ENCODE measurements at regions not wholly inside any gene's neighbourhood (a gene's known extent, or its start where the extent isn't known, plus 50 kb on each side); places are given as distances from the start of the nearest gene placed in this dataset.

DNA sequence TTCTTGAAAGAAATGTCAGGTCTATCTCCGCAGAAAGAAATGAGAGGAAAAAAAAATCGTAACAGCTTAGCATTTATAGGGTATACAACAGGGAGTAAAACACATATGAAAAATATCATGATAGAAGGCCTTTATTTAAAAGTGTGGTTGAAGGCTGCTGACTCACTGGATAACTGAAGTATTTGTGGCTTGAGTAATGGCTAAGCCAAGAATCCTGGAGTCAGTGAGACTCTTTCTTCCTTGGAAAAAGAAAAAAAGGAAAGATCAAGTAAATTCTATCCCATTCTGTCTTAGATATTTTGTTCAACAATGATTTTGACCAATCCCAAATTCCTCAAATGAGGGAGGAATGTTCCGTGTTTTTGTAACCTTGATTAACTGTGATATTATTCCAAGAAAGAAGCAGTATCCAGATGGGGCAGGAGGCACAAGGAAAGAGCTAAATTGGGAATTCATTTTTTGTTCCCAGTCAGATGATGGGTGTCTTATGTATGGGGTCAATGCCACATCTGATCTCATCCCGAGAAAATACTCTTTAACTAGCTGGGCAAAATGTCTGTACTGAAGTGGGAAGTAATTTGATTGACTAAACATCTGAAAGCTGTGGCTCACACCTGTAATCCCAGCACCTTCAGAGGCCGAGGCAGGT lies 64.3 kb upstream of the MYO10 start:
- H3K4me1 Mint-ChIP-seq = no peaks in the 10 kb centered on the region
- H3K4me3 Mint-ChIP-seq = no peak overlapping the region
- Histone ChIP-seq H3K4me3 (ENCODE audit: control insufficient read depth in 1 of 2, extremely low read depth in 1 of 2, low read length in 1 of 2) (no peak overlapping the region), H3K9me3 (no peaks in the 10 kb centered on the region), H3K4me1 (ENCODE audit: control insufficient read depth in 1 of 2, extremely low read depth in 1 of 2, insufficient read depth in 2 of 2, low read length in 2 of 2) (no peaks in the 10 kb centered on the region), H3K36me3 (ENCODE audit: control insufficient read depth in 2 of 2, extremely low read depth in 1 of 2, insufficient read depth in 1 of 2, low read length in 1 of 2) (no peaks in the 10 kb centered on the region), H3K27me3 (replicated peaks in 1 of 2; ENCODE audit: control insufficient read depth in 2 of 2, extremely low read depth in 1 of 2, insufficient read depth in 2 of 2, low read length in 1 of 2) (peaks cover 0 to 2% of the 10 kb centered on the region in 2 experiments), H3K27ac (ENCODE audit: low read length) (no peak overlapping the region)
- ChIA-PET POLR2A (no interaction called here), CTCF (no interaction called here)
- H3K36me3 Mint-ChIP-seq = no peaks in the 10 kb centered on the region
- H3K27me3 Mint-ChIP-seq = peaks cover 0 to under 1% of the 10 kb centered on the region in 2 donors
- peaks cover 0 to 9% (median 0%) of the 10 kb centered on the region in 3 donors for H3K9me3 Mint-ChIP-seq
- ATAC-seq (replicated peaks in 1 of 4) (no peak), DNase-seq (no peak)
- WGBS (ENCODE audit: insufficient coverage) = no CpG with 5 or more reads among the region's 5 CpGs
- no peak overlapping the region for H3K27ac Mint-ChIP-seq

- no peak overlapping the region for H3K4me3 Mint-ChIP-seq
- no peak overlapping the region for H3K27ac Mint-ChIP-seq
- H3K27me3 ChIP-seq (replicated peaks in 1 of 2; ENCODE audit: control insufficient read depth in 2 of 2, extremely low read depth in 1 of 2, insufficient read depth in 2 of 2, low read length in 1 of 2) = peaks cover 0 to 2% of the 10 kb centered on the region in 2 experiments
- CTCF ChIA-PET = no interaction called here
- no peaks in the 10 kb centered on the region for H3K4me1 ChIP-seq (ENCODE audit: control insufficient read depth in 1 of 2, extremely low read depth in 1 of 2, insufficient read depth in 2 of 2, low read length in 2 of 2)
- ATAC-seq (replicated peaks in 1 of 4) (no peak), DNase-seq (no peak)
- H3K27ac ChIP-seq (ENCODE audit: low read length) = no peak overlapping the region
- no peak overlapping the region for H3K4me3 ChIP-seq (ENCODE audit: control insufficient read depth in 1 of 2, extremely low read depth in 1 of 2, low read length in 1 of 2)
- no peaks in the 10 kb centered on the region for H3K27me3 Mint-ChIP-seq
- no peaks in the 10 kb centered on the region for H3K36me3 ChIP-seq (ENCODE audit: control insufficient read depth in 2 of 2, extremely low read depth in 1 of 2, insufficient read depth in 1 of 2, low read length in 1 of 2)
- no CpG with 5 or more reads among the region's 3 CpGs for WGBS (ENCODE audit: insufficient coverage)
- H3K9me3 ChIP-seq = no peaks in the 10 kb centered on the region
- POLR2A ChIA-PET = no interaction called here
- H3K36me3 Mint-ChIP-seq = no peaks in the 10 kb centered on the region
- H3K9me3 Mint-ChIP-seq = peaks cover 0 to 9% (median 0%) of the 10 kb centered on the region in 3 donors
- H3K4me1 Mint-ChIP-seq = no peaks in the 10 kb centered on the region
Measured at GRCh38 chr5:17001428-17001827, 65.3 kb upstream of the MYO10 start.

DNA sequence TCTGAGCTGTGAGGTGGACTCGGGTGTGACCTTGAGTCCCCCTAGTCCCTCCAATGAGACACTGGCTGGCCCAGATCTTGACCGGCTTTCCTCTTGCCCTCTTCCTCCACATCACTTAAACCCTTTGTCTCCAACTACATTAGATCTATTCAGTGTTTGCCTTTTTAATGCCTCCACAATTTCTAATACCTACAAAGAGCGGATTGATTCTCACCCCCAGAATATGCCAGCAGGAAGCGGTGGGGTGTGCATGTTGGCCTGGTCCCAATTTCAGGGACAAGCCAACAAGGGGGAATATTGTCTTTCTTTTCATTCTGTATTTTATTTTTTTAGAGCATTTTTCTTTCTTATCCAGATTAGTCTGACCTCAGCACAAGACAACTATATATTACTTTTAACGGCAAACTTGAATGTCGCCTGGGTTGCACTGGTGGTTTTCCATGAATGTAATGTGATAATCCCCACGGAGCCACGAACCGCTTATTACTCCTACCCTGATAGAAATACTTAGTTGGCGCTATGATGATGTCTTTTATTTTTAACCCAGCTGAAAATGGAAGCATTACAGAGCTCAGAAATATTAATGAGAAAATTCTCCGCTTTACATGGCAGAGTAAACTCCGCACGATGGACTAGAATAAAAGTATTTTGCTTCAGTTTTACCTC lies 68.5 kb upstream of the MYO10 start:
- Mint-ChIP-seq H3K9me3 (peaks cover 0 to 13% (median 0%) of the 10 kb centered on the region in 3 donors), H3K36me3 (no peaks in the 10 kb centered on the region), H3K27me3 (no peaks in the 10 kb centered on the region), H3K4me3 (no peak overlapping the region), H3K4me1 (no peaks in the 10 kb centered on the region), H3K27ac (no peak overlapping the region)
- 100% methylated on average over 1 of the region's 13 CpGs for WGBS (ENCODE audit: insufficient coverage)
- H3K4me1 ChIP-seq (ENCODE audit: control insufficient read depth in 1 of 2, extremely low read depth in 1 of 2, insufficient read depth in 2 of 2, low read length in 2 of 2) = no peaks in the 10 kb centered on the region
- POLR2A ChIA-PET = no interaction called here
- H3K27ac ChIP-seq (ENCODE audit: low read length) = no peak overlapping the region
- CTCF ChIA-PET = no interaction called here
- DNase-seq (no peak), ATAC-seq (replicated peaks in 1 of 4) (no peak)
- H3K27me3 ChIP-seq (replicated peaks in 1 of 2; ENCODE audit: control insufficient read depth in 2 of 2, extremely low read depth in 1 of 2, insufficient read depth in 2 of 2, low read length in 1 of 2) = no peaks in the 10 kb centered on the region
- no peaks in the 10 kb centered on the region for H3K36me3 ChIP-seq (ENCODE audit: control insufficient read depth in 2 of 2, extremely low read depth in 1 of 2, insufficient read depth in 1 of 2, low read length in 1 of 2)
- H3K9me3 ChIP-seq = no peaks in the 10 kb centered on the region
- no peak overlapping the region for H3K4me3 ChIP-seq (ENCODE audit: control insufficient read depth in 1 of 2, extremely low read depth in 1 of 2, low read length in 1 of 2)

GRCh38 chr5:17005107-17005828 lies 69.2 kb upstream of the MYO10 start:
- WGBS (ENCODE audit: insufficient coverage) = no CpG with 5 or more reads among the region's 10 CpGs

DNA sequence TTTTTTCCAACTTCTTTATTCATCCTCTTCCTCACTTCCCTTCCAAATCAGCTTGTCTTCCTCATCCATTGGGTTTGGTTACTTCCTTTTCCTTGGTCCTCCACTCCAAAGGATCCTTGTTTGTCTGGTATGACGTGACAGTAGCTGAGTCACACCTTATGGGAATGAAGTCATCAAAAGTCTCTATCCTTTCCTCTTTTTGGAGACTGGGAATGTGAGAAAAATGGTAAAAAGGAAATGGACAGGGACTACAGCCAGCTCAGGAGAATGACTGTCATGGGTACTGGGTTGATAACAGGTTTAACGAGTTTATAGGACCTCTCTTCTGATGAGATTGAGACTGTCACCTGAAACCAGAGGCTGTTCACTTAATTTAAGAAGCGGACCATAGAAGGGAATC lies 76.2 kb upstream of the MYO10 start:
- ATAC-seq (replicated peaks in 1 of 4) (no peak), DNase-seq (no peak)
- no peak overlapping the region for H3K4me3 ChIP-seq (ENCODE audit: control insufficient read depth in 1 of 2, extremely low read depth in 1 of 2, low read length in 1 of 2)
- no peaks in the 10 kb centered on the region for H3K4me1 ChIP-seq (ENCODE audit: control insufficient read depth in 1 of 2, extremely low read depth in 1 of 2, insufficient read depth in 2 of 2, low read length in 2 of 2)
- H3K36me3 ChIP-seq (ENCODE audit: control insufficient read depth in 2 of 2, extremely low read depth in 1 of 2, insufficient read depth in 1 of 2, low read length in 1 of 2) = no peaks in the 10 kb centered on the region
- H3K27me3 Mint-ChIP-seq = no peaks in the 10 kb centered on the region
- 85% methylated on average over 2 of the region's 3 CpGs for WGBS (ENCODE audit: insufficient coverage)
- ChIA-PET CTCF (interaction anchor here in 1 of 2 donors (0.7 kb wide), 1 partner anchor 1096 kb away, joined by 6 read pairs; no protein-coding TSS in a partner anchor), POLR2A (no interaction called here)
- no peaks in the 10 kb centered on the region for H3K4me1 Mint-ChIP-seq
- H3K9me3 ChIP-seq = no peaks in the 10 kb centered on the region
- no peak overlapping the region for H3K27ac Mint-ChIP-seq
- H3K27me3 ChIP-seq (replicated peaks in 1 of 2; ENCODE audit: control insufficient read depth in 2 of 2, extremely low read depth in 1 of 2, insufficient read depth in 2 of 2, low read length in 1 of 2) = peaks cover 0 to 4% of the 10 kb centered on the region in 2 experiments
- no peak overlapping the region for H3K27ac ChIP-seq (ENCODE audit: low read length)
- no peak overlapping the region for H3K4me3 Mint-ChIP-seq
- no peaks in the 10 kb centered on the region for H3K36me3 Mint-ChIP-seq
- H3K9me3 Mint-ChIP-seq = peaks cover 0 to 8% (median 0%) of the 10 kb centered on the region in 3 donors

More at GRCh38 chr5:17005107-17005828, 69.2 kb upstream of the MYO10 start:
- no peaks in the 10 kb centered on the region for H3K27me3 Mint-ChIP-seq
- H3K4me3 ChIP-seq (ENCODE audit: control insufficient read depth in 1 of 2, extremely low read depth in 1 of 2, low read length in 1 of 2) = no peak overlapping the region
- ChIA-PET CTCF (no interaction called here), POLR2A (no interaction called here)
- H3K27ac Mint-ChIP-seq = no peak overlapping the region
- H3K27ac ChIP-seq (ENCODE audit: low read length) = no peak overlapping the region
- ATAC-seq (replicated peaks in 1 of 4) (no peak), DNase-seq (no peak)
- no peaks in the 10 kb centered on the region for H3K4me1 ChIP-seq (ENCODE audit: control insufficient read depth in 1 of 2, extremely low read depth in 1 of 2, insufficient read depth in 2 of 2, low read length in 2 of 2)
- no peaks in the 10 kb centered on the region for H3K36me3 ChIP-seq (ENCODE audit: control insufficient read depth in 2 of 2, extremely low read depth in 1 of 2, insufficient read depth in 1 of 2, low read length in 1 of 2)
- H3K4me1 Mint-ChIP-seq = no peaks in the 10 kb centered on the region
- no peaks in the 10 kb centered on the region for H3K9me3 ChIP-seq
- H3K9me3 Mint-ChIP-seq = peaks cover 0 to 11% (median 0%) of the 10 kb centered on the region in 3 donors
- no peak overlapping the region for H3K4me3 Mint-ChIP-seq
- H3K27me3 ChIP-seq (replicated peaks in 1 of 2; ENCODE audit: control insufficient read depth in 2 of 2, extremely low read depth in 1 of 2, insufficient read depth in 2 of 2, low read length in 1 of 2) = no peaks in the 10 kb centered on the region
- H3K36me3 Mint-ChIP-seq = no peaks in the 10 kb centered on the region

DNA sequence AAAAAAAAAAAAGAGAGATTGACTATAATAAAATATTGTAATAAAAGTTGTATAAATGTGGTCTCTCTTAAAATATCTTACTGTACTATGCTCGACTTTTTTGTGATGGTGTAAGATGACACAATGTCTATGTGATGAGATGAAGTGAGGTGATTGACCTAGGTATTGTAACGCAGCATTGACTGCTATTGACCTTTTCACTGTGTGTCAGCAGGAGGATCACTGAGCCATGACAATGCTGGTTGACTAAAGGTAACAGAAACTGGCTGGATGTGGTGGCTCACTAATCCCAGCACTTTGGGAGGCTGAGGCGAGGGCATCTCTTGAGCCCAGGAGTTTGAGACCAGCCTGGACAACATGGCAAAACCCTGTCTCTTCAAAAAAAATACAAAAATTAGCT lies 78.6 kb upstream of the MYO10 start:
- DNase-seq (no peak), ATAC-seq (replicated peaks in 1 of 4) (no peak)
- POLR2A ChIA-PET = interaction anchor here in 1 of 2 donors (0.6 kb wide), 1 partner anchor 220 kb away, joined by 7 read pairs; no protein-coding TSS in a partner anchor
- Histone ChIP-seq H3K4me1 (ENCODE audit: control insufficient read depth in 1 of 2, extremely low read depth in 1 of 2, insufficient read depth in 2 of 2, low read length in 2 of 2) (no peaks in the 10 kb centered on the region), H3K9me3 (no peaks in the 10 kb centered on the region), H3K4me3 (ENCODE audit: control insufficient read depth in 1 of 2, extremely low read depth in 1 of 2, low read length in 1 of 2) (no peak overlapping the region), H3K27me3 (replicated peaks in 1 of 2; ENCODE audit: control insufficient read depth in 2 of 2, extremely low read depth in 1 of 2, insufficient read depth in 2 of 2, low read length in 1 of 2) (peaks cover 0 to 4% of the 10 kb centered on the region in 2 experiments), H3K27ac (ENCODE audit: low read length) (no peak overlapping the region), H3K36me3 (ENCODE audit: control insufficient read depth in 2 of 2, extremely low read depth in 1 of 2, insufficient read depth in 1 of 2, low read length in 1 of 2) (no peaks in the 10 kb centered on the region)
- Mint-ChIP-seq H3K27me3 (no peaks in the 10 kb centered on the region), H3K4me1 (no peaks in the 10 kb centered on the region), H3K9me3 (peaks cover 0 to 3% (median 0%) of the 10 kb centered on the region in 3 donors), H3K27ac (no peak overlapping the region), H3K36me3 (no peaks in the 10 kb centered on the region), H3K4me3 (no peak overlapping the region)
- CTCF ChIA-PET = no interaction called here
- 100% methylated on average over 1 of the region's 3 CpGs for WGBS (ENCODE audit: insufficient coverage)
